Endothelial cell of umbilical vein (primary cell): ENCODE measurements at regions not wholly inside any gene's neighbourhood (a gene's known extent, or its start where the extent isn't known, plus 50 kb on each side); places are given as distances from the start of the nearest gene placed in this dataset.

Source experiments
- FOS ChIP-seq: IDR thresholded peaks from 2 replicates; pipeline ENCODE4 v1.6.1; 2011; ENCODE audit warnings: mild to moderate bottlenecking, low read length, moderate library complexity, borderline replicate concordance; ENCODE audit not compliant: insufficient read depth
- POLR2A ChIP-seq: IDR thresholded peaks from 2 replicates; pipeline ENCODE4 v1.6.1; 2012; ENCODE audit warnings: low read depth, mild to moderate bottlenecking, control low read depth, low read length
- TF ChIP-seq, protein P1 (sequence below), 2 donors: IDR thresholded peaks; 1 replicate in 1 of 2; 2 replicates in 1 of 2; pipeline ENCODE4 v1.5.1; 2011; ENCODE audit warnings: low read length in 2 of 2, mild to moderate bottlenecking in 2 of 2, moderate library complexity in 2 of 2, control low read depth in 1 of 2, inconsistent platforms in 1 of 2, low read depth in 1 of 2; ENCODE audit not compliant: insufficient read depth in 1 of 2; ENCODE audit errors: extremely low read depth in 1 of 2

DNA sequence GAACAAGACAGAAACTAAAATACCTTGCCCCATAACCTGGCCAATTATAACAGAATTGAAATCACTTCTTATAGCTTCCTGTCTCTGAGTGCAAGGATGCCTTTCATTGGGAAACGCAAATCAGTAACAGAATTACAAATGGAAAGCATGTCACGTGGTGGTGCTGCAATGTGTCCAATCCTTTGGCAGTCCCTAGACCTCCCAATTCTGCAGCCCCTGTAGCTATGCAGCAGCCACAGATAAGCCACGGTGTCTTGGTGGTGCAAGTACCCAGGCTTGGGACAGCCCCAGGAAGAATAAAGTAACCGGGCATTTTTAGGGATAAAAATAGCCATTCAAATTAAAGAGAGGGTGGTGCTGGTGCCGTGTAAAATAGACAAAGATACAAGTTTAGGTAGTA lies 134.6 kb upstream of the CCN2 start:
- TF ChIP-seq POLR2A (peak; percentile 34), FOS (no peak)
- TF ChIP-seq, protein P1, sequence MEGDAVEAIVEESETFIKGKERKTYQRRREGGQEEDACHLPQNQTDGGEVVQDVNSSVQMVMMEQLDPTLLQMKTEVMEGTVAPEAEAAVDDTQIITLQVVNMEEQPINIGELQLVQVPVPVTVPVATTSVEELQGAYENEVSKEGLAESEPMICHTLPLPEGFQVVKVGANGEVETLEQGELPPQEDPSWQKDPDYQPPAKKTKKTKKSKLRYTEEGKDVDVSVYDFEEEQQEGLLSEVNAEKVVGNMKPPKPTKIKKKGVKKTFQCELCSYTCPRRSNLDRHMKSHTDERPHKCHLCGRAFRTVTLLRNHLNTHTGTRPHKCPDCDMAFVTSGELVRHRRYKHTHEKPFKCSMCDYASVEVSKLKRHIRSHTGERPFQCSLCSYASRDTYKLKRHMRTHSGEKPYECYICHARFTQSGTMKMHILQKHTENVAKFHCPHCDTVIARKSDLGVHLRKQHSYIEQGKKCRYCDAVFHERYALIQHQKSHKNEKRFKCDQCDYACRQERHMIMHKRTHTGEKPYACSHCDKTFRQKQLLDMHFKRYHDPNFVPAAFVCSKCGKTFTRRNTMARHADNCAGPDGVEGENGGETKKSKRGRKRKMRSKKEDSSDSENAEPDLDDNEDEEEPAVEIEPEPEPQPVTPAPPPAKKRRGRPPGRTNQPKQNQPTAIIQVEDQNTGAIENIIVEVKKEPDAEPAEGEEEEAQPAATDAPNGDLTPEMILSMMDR (IDR thresholded peaks at IDR 0.05; ENCODE audit: extremely low read depth in 1 of 2, insufficient read depth in 1 of 2, low read depth in 1 of 2, low read length in 2 of 2): no peak
